Heart left ventricle (tissue), 13 donors: ENCODE measurements at regions not wholly inside any gene's neighbourhood (a gene's known extent, or its start where the extent isn't known, plus 50 kb on each side); places are given as distances from the start of the nearest gene placed in this dataset.

ENCODE experiments used
- POLR2A ChIP-seq, 2 donors: fragments of 450-650 bp; IDR thresholded peaks; one replicate each; pipeline ENCODE4 v1.6.1; 2017; ENCODE audit warnings: antibody characterized with exemption in 2 of 2, mild to moderate bottlenecking in 2 of 2, moderate library complexity in 2 of 2
- TF ChIP-seq, protein P1 (sequence below), 12 donors: fragments of 200-600 bp; sonication (generic) in 4 of 12; IDR thresholded peaks; one replicate each; pipeline versions ENCODE4 v1.5.0 to v1.8.0; 2018 to 2022; ENCODE audit warnings: antibody characterized with exemption in 12 of 12, mild to moderate bottlenecking in 5 of 12
- donor health status: ischemic (EF 13 %, LVEDD 7.1; RV severe dilation, severe dysfunction).
- donor health status: DM: no; HTN: yes; CAD: no.
- donor health status: DM: no; HTN: no; CAD: no.
- donor health status: ischemic (EF 25% LVEDD 6.9; RV normal size, moderate dysfunction).
- donor health status: ischemic (EF 25% LVEDD 5.7; RV mildly dilated, moderate dysfunction).
- donor health status: ischemic (EF 35%, LVEDD 5.7; RV mildly dilated, moderate dysfunction).
- donor health status: nonischemic (EF 11% LVEDD 7.7; RV severe dilation, severe dysfunction).
- donor health status: DM: yes; HTN: yes; CAD: no.
- donor health status: PGD.
- donor health status: ischemic (EF 29% LVEDD 5.4; RV normal size, mild dysfunction).
- donor health status: nonischemic (EF 23%, LVEDD 6.1; RV moderate dilation, normal function).

DNA sequence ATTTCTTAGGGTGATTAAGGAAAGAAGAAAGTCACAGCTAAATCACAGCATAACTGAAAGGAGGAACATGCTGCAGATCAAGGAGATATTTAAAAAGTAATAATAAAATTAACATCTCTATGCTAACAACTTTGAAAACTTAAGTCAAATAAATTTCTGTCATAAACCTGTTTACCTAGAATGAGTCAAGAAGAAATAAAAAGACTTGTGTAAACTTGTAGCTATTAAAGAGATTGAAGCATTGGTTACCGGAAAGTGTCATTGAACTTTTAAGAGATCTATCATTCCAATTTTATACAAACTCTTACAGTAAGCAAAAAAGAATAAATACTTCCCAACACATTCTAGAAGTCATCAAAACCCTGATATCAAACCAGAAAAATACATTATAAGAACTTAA is 520.1 kb upstream of the SYT4 start:
- TF ChIP-seq, protein P1, sequence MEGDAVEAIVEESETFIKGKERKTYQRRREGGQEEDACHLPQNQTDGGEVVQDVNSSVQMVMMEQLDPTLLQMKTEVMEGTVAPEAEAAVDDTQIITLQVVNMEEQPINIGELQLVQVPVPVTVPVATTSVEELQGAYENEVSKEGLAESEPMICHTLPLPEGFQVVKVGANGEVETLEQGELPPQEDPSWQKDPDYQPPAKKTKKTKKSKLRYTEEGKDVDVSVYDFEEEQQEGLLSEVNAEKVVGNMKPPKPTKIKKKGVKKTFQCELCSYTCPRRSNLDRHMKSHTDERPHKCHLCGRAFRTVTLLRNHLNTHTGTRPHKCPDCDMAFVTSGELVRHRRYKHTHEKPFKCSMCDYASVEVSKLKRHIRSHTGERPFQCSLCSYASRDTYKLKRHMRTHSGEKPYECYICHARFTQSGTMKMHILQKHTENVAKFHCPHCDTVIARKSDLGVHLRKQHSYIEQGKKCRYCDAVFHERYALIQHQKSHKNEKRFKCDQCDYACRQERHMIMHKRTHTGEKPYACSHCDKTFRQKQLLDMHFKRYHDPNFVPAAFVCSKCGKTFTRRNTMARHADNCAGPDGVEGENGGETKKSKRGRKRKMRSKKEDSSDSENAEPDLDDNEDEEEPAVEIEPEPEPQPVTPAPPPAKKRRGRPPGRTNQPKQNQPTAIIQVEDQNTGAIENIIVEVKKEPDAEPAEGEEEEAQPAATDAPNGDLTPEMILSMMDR (IDR thresholded peaks at IDR 0.05): no peak
- no peak for TF ChIP-seq POLR2A (IDR thresholded peaks at IDR 0.05)
